ENCODE measurements at regions not wholly inside any gene's neighbourhood (a gene's known extent, or its start where the extent isn't known, plus 50 kb on each side); places are given as distances from the start of the nearest gene placed in this dataset.

- TF ChIP-seq CHD7 (IDR thresholded peaks at IDR 0.05; ENCODE audit: insufficient replicate concordance, low read length): no peak
- no peak for TF ChIP-seq CHD1 (IDR thresholded peaks at IDR 0.05; ENCODE audit: low read depth, low read length)
These were observed 304.5 kb upstream of the SEMA6D start (continued) for GRCh38 chr15:47412802-47413201.

Measured in H1 (cell line).